ENCODE measurements at regions not wholly inside any gene's neighbourhood (a gene's known extent, or its start where the extent isn't known, plus 50 kb on each side); places are given as distances from the start of the nearest gene placed in this dataset.
"Not testable (repeated sequence)": the region's sequence is repeated elsewhere in the genome, so short reads cannot be mapped to it uniquely, and the experiment has no call there.

GRCh38 chr14:25340882-25341281 lies 290.9 kb upstream of the STXBP6 start:
- no peaks in the 10 kb centered on the region for H3K79me2 ChIP-seq (ENCODE audit: insufficient read depth, low read depth)
- H3K27me3 ChIP-seq (ENCODE audit: insufficient read depth, low read depth): no peaks in the 10 kb centered on the region
- H3K36me3 ChIP-seq (ENCODE audit: insufficient read depth): no peaks in the 10 kb centered on the region
- no peak overlapping the region for H3K27ac ChIP-seq
- no peaks in the 10 kb centered on the region for H3K4me1 ChIP-seq (ENCODE audit: low read depth, poor library complexity, severe bottlenecking)
- H3K4me3 ChIP-seq (IDR thresholded peaks at IDR 0.05; ENCODE audit: insufficient read depth, low read depth, low read length): no peak overlapping the region
- no peak overlapping the region for H3K9ac ChIP-seq
- no peak overlapping the region for H2AFZ ChIP-seq (ENCODE audit: low read depth)
- no peak overlapping the region for H3K4me2 ChIP-seq
- no peak for TF ChIP-seq CTCF (conservative IDR thresholded peaks at IDR 0.05; ENCODE audit: low read depth, low read length)
- H4K20me1 ChIP-seq (ENCODE audit: insufficient read depth): no peaks in the 10 kb centered on the region

DNA sequence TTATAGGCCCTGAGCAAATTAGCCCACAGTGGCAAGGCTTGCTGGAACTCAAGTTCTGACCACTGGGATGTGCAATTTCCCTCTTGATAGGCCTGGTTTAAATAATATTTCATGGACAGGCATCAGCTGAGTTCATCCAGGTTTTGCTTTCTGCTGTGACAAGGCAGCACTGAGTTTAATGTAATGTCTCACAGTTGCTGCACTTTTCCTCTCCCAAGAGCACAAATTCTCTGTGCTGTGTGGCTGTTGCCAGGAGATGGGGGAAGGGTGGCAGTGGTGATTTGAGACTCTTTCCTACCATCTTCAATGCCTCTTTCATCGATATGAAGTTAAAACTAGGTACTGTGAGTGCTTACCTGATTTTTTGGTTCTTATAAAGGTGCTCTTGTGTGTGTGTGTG lies 272.8 kb upstream of the STXBP6 start:
- Histone ChIP-seq H2AFZ (ENCODE audit: low read depth) (no peak overlapping the region), H3K36me3 (ENCODE audit: insufficient read depth) (no peaks in the 10 kb centered on the region), H3K9ac (no peak overlapping the region), H3K27ac (no peak overlapping the region), H3K4me3 (IDR thresholded peaks at IDR 0.05; ENCODE audit: insufficient read depth, low read depth, low read length) (no peak overlapping the region), H3K4me2 (no peak overlapping the region), H3K27me3 (ENCODE audit: insufficient read depth, low read depth) (no peaks in the 10 kb centered on the region), H4K20me1 (ENCODE audit: insufficient read depth) (no peaks in the 10 kb centered on the region), H3K79me2 (ENCODE audit: insufficient read depth, low read depth) (no peaks in the 10 kb centered on the region), H3K4me1 (ENCODE audit: low read depth, poor library complexity, severe bottlenecking) (no peaks in the 10 kb centered on the region)
- no peak for TF ChIP-seq CTCF (conservative IDR thresholded peaks at IDR 0.05; ENCODE audit: low read depth, low read length)

GRCh38 chr14:25316007-25316406 lies 266.1 kb upstream of the STXBP6 start:
- not testable (repeated sequence) for H4K20me1 ChIP-seq (ENCODE audit: insufficient read depth); H3K4me3 ChIP-seq (IDR thresholded peaks at IDR 0.05; ENCODE audit: insufficient read depth, low read depth, low read length); H3K27me3 ChIP-seq (ENCODE audit: insufficient read depth, low read depth); H3K79me2 ChIP-seq (ENCODE audit: insufficient read depth, low read depth); H3K27ac ChIP-seq; H3K9ac ChIP-seq; H3K4me1 ChIP-seq (ENCODE audit: low read depth, poor library complexity, severe bottlenecking); H3K36me3 ChIP-seq (ENCODE audit: insufficient read depth); H2AFZ ChIP-seq (ENCODE audit: low read depth); H3K4me2 ChIP-seq

- H3K79me2 ChIP-seq (ENCODE audit: insufficient read depth, low read depth): no peaks in the 10 kb centered on the region
- no peak for TF ChIP-seq CTCF (conservative IDR thresholded peaks at IDR 0.05; ENCODE audit: low read depth, low read length)
- no peak overlapping the region for H3K4me3 ChIP-seq (IDR thresholded peaks at IDR 0.05; ENCODE audit: insufficient read depth, low read depth, low read length)
- H3K9ac ChIP-seq: no peak overlapping the region
- no peak overlapping the region for H3K4me2 ChIP-seq
- H3K27ac ChIP-seq: no peak overlapping the region
- no peaks in the 10 kb centered on the region for H3K4me1 ChIP-seq (ENCODE audit: low read depth, poor library complexity, severe bottlenecking)
- no peaks in the 10 kb centered on the region for H4K20me1 ChIP-seq (ENCODE audit: insufficient read depth)
- no peak overlapping the region for H2AFZ ChIP-seq (ENCODE audit: low read depth)
- no peaks in the 10 kb centered on the region for H3K36me3 ChIP-seq (ENCODE audit: insufficient read depth)
- H3K27me3 ChIP-seq (ENCODE audit: insufficient read depth, low read depth): no peaks in the 10 kb centered on the region
These were observed 258.3 kb upstream of the STXBP6 start for GRCh38 chr14:25308244-25308643.

DNA sequence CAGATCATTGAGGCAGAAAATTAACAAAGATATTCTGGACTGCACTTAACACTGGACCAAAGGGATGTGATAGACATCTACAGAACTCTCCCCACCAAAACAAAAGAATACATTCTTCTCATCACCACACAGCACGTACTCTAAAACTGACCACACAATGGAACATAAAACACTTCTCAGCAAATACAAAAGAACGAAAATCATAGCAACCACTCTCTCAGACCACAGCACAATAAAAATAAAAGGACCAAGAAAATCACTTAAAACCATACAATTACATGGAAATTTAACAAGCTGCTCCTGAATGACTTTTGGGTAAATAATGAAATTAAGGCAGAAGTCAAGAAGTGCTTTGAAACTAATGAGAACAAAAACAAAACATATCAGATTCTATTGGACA lies 254.0 kb upstream of the STXBP6 start:
- Histone ChIP-seq H3K4me3 (IDR thresholded peaks at IDR 0.05; ENCODE audit: insufficient read depth, low read depth, low read length) (no peak overlapping the region), H4K20me1 (ENCODE audit: insufficient read depth) (no peaks in the 10 kb centered on the region), H3K27ac (no peak overlapping the region)

More for the DNA sequence above, 254.0 kb upstream of the STXBP6 start:
- H3K4me2 ChIP-seq: no peak overlapping the region
- H3K9ac ChIP-seq: no peak overlapping the region
- no peaks in the 10 kb centered on the region for H3K27me3 ChIP-seq (ENCODE audit: insufficient read depth, low read depth)
- no peaks in the 10 kb centered on the region for H3K36me3 ChIP-seq (ENCODE audit: insufficient read depth)
- H3K4me1 ChIP-seq (ENCODE audit: low read depth, poor library complexity, severe bottlenecking): no peaks in the 10 kb centered on the region
- no peak overlapping the region for H2AFZ ChIP-seq (ENCODE audit: low read depth)
- no peaks in the 10 kb centered on the region for H3K79me2 ChIP-seq (ENCODE audit: insufficient read depth, low read depth)
- TF ChIP-seq CTCF (conservative IDR thresholded peaks at IDR 0.05; ENCODE audit: low read depth, low read length): no peak
